SK-N-SH (cell line): ENCODE measurements at regions not wholly inside any gene's neighbourhood (a gene's known extent, or its start where the extent isn't known, plus 50 kb on each side); places are given as distances from the start of the nearest gene placed in this dataset.

ENCODE experiments used
- CTCF ChIA-PET: fragments of 300-600, 350-600 bp; formaldehyde crosslinking; extraction: SDS; loops from one replicate; lab custom pipeline; 2021; lab: Yijun Ruan, JAX
- POLR2A ChIA-PET: fragments of 350-600 bp; sonication (Branson Sonifier 250); formaldehyde crosslinking; extraction: SDS; loops from one replicate; lab custom pipeline; 2020; ENCODE audit warnings: antibody characterized with exemption, inconsistent platforms; lab: Yijun Ruan, JAX
- DNase-seq: peaks from one replicate; pipeline ENCODE4 v3.0.0; 2012
- H2AFZ ChIP-seq: fragments of 200-600 bp; sonication (generic); 2 replicates; pipeline ENCODE4 v1.8.1; 2016; ENCODE audit warnings: antibody characterized with exemption, mild to moderate bottlenecking, low read depth
- H3F3A ChIP-seq: fragments of 200-600 bp; sonication (generic); replicated peaks from 2 replicates; pipeline ENCODE3; 2016; ENCODE audit warnings: antibody characterized with exemption, mild to moderate bottlenecking; ENCODE audit not compliant: insufficient read depth
- H3K27ac ChIP-seq, 2 experiments: fragments of 200-500 bp in 1 of 2; fragments of 200-600 bp in 1 of 2; sonication (Bioruptor generic) in 1 of 2; sonication (generic), shearing (Covaris generic) in 1 of 2; 2 replicates each; pipeline versions ENCODE4 v1.5.1 to v1.6.1; 2014 to 2016; ENCODE audit warnings: low read depth in 2 of 2, inconsistent platforms in 1 of 2, low read length in 1 of 2, mild to moderate bottlenecking in 1 of 2, mixed read lengths in 1 of 2
- H3K27me3 ChIP-seq: fragments of 200-600 bp; sonication (generic), shearing (Covaris generic); 2 replicates; pipeline ENCODE4 v1.6.1; 2016; ENCODE audit warnings: mixed run types; ENCODE audit not compliant: insufficient read depth
- H3K36me3 ChIP-seq, 2 experiments: fragments of 200-500 bp in 1 of 2; fragments of 200-600 bp in 1 of 2; sonication (Bioruptor generic) in 1 of 2; sonication (generic) in 1 of 2; replicated peaks in 1 of 2; 2 replicates each; pipeline versions ENCODE3 to v1.5.1; 2014 to 2016; ENCODE audit warnings: low read length in 1 of 2, mild to moderate bottlenecking in 1 of 2; ENCODE audit not compliant: insufficient read depth in 2 of 2, control insufficient read depth in 1 of 2
- H3K4me1 ChIP-seq, 2 experiments: fragments of 200-500 bp in 1 of 2; fragments of 200-600 bp in 1 of 2; sonication (Bioruptor generic) in 1 of 2; sonication (generic), shearing (Covaris generic) in 1 of 2; 2 replicates each; pipeline versions ENCODE4 v1.5.1 to v1.6.1; 2014 to 2016; ENCODE audit warnings: low read depth in 1 of 2, low read length in 1 of 2, mixed run types in 1 of 2; ENCODE audit not compliant: insufficient read depth in 2 of 2, control insufficient read depth in 1 of 2
- H3K4me2 ChIP-seq: fragments of 200-600 bp; sonication (generic), shearing (Covaris generic); 2 replicates; pipeline ENCODE4 v1.6.1; 2017; ENCODE audit warnings: mixed run types
- H3K4me3 ChIP-seq, 2 experiments: fragments of 200-500 bp in 1 of 2; fragments of 200-600 bp in 1 of 2; sonication (Bioruptor generic) in 1 of 2; sonication (generic), shearing (Covaris generic) in 1 of 2; 2 replicates each; pipeline versions ENCODE4 v1.5.1 to v1.8.1; 2014 to 2016; ENCODE audit warnings: low read depth in 2 of 2, inconsistent platforms in 1 of 2, low read length in 1 of 2, mild to moderate bottlenecking in 1 of 2, mixed read lengths in 1 of 2, moderate library complexity in 1 of 2
- H3K79me2 ChIP-seq: fragments of 200-600 bp; sonication (generic); 2 replicates; pipeline ENCODE4 v1.8.1; 2017; ENCODE audit warnings: mild to moderate bottlenecking; ENCODE audit not compliant: insufficient read depth
- H3K9ac ChIP-seq: fragments of 200-600 bp; sonication (generic); 2 replicates; pipeline ENCODE4 v1.6.1; 2017; ENCODE audit warnings: mixed run types
- H3K9me2 ChIP-seq: fragments of 200-600 bp; sonication (generic); 2 replicates; pipeline ENCODE4 v1.6.1; 2017; ENCODE audit warnings: mixed run types
- H3K9me3 ChIP-seq: fragments of 200-600 bp; sonication (generic); 2 replicates; pipeline ENCODE4 v1.6.1; 2017; ENCODE audit warnings: mixed run types, mild to moderate bottlenecking, moderate library complexity
- H4K20me1 ChIP-seq: fragments of 200-600 bp; sonication (generic); 2 replicates; pipeline ENCODE4 v1.6.1; 2017; ENCODE audit warnings: mild to moderate bottlenecking, mixed run types; ENCODE audit not compliant: insufficient read depth
- ELF1 ChIP-seq: IDR thresholded peaks from 2 replicates; pipeline ENCODE4 v1.4.0; 2012
- FOSL2 ChIP-seq: IDR thresholded peaks from 2 replicates; pipeline ENCODE4 v1.4.0; 2012; ENCODE audit warnings: low read depth, mild to moderate bottlenecking, moderate library complexity, borderline replicate concordance
- FOXM1 ChIP-seq: IDR thresholded peaks from 2 replicates; pipeline ENCODE4 v1.4.0; 2012; ENCODE audit warnings: low read depth, mild to moderate bottlenecking
- GATA2 ChIP-seq: sonication (generic); formaldehyde crosslinking; IDR thresholded peaks from 2 replicates; pipeline ENCODE4 v1.5.0; 2020; ENCODE audit warnings: mild to moderate bottlenecking, missing genetic modification reagents
- IRF3 ChIP-seq: fragments of 150-350 bp; IDR thresholded peaks from 2 replicates; pipeline ENCODE4 v1.6.1; 2016; ENCODE audit warnings: mild to moderate bottlenecking, low read depth, low read length
- MAX ChIP-seq: IDR thresholded peaks from 2 replicates; pipeline ENCODE4 v1.4.0; 2012; ENCODE audit warnings: low read depth
- MEF2A ChIP-seq: IDR thresholded peaks from 2 replicates; pipeline ENCODE4 v1.4.0; 2012; ENCODE audit warnings: low read depth, borderline replicate concordance
- NFIC ChIP-seq: IDR thresholded peaks from 2 replicates; pipeline ENCODE4 v1.4.0; 2012; ENCODE audit warnings: borderline replicate concordance
- REST ChIP-seq: IDR thresholded peaks from 2 replicates; pipeline ENCODE4 v1.6.1; 2012; ENCODE audit warnings: mild to moderate bottlenecking, low read depth, low read length, moderate library complexity
- SMC3 ChIP-seq: IDR thresholded peaks from 2 replicates; pipeline ENCODE4 v1.6.1; 2012; ENCODE audit warnings: low read depth, low read length, improper control_type of control experiment
- TCF12 ChIP-seq: IDR thresholded peaks from 2 replicates; pipeline ENCODE4 v1.4.0; 2012
- ZBTB33 ChIP-seq: IDR thresholded peaks from 2 replicates; pipeline ENCODE4 v1.4.0; 2012; ENCODE audit warnings: low read depth, borderline replicate concordance
- WGBS: methylation state at CpG from one replicate; pipeline ENCODE4 v1.1.6; 2017; ENCODE audit warnings: low lambda C conversion rate; 5-methylcytosine and 5-hydroxymethylcytosine counted together
- TF ChIP-seq, protein P1 (sequence below): IDR thresholded peaks from 2 replicates; pipeline ENCODE4 v1.4.0; 2012; ENCODE audit warnings: low read depth, borderline replicate concordance

DNA sequence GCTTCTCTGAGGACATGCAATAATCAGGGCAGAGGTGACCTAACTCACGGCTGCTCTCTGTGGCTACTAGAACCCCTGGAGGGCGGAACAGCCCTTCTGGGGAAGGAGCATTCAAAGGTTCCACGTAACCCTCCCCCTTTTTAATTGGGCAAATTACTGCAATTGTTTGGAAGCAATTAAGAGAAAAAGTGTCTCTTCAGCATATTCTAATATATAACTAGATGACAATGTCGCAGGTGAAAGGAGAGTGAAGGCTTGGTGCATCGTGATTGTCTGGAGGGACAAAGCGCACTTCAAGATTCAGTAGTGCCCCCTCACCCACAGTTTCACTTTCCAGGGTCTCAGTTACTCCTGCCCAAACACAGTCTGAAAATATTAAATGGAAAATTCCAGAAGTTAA, 720.8 kb downstream of the DCDC2C start:
- CTCF ChIA-PET = no interaction called here
- H3K27me3 ChIP-seq = no peaks in the 10 kb centered on the region
- TF ChIP-seq FOXM1 (no peak), SMC3 (no peak), REST (no peak), TCF12 (no peak), IRF3 (no peak), GATA2 (CRISPR knock-in tag) (no peak), MAX (no peak), ELF1 (no peak), ZBTB33 (no peak), MEF2A (no peak), NFIC (no peak), FOSL2 (no peak)
- TF ChIP-seq, protein P1, sequence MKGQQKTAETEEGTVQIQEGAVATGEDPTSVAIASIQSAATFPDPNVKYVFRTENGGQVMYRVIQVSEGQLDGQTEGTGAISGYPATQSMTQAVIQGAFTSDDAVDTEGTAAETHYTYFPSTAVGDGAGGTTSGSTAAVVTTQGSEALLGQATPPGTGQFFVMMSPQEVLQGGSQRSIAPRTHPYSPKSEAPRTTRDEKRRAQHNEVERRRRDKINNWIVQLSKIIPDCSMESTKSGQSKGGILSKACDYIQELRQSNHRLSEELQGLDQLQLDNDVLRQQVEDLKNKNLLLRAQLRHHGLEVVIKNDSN = no peak
- H3K9ac ChIP-seq = no peak overlapping the region
- no peaks in the 10 kb centered on the region for H3K9me3 ChIP-seq
- H3F3A ChIP-seq = no peaks in the 10 kb centered on the region
- no peak overlapping the region for H2AFZ ChIP-seq
- H3K4me3 ChIP-seq = no peak overlapping the region
- H3K27ac ChIP-seq = no peak overlapping the region
- no peaks in the 10 kb centered on the region for H3K79me2 ChIP-seq
- no peak overlapping the region for H3K4me2 ChIP-seq
- WGBS = 28% methylated on average over 6 of the region's 6 CpGs
- H3K4me1 ChIP-seq = no peaks in the 10 kb centered on the region
- H3K9me2 ChIP-seq = no peaks in the 10 kb centered on the region
- no peaks in the 10 kb centered on the region for H4K20me1 ChIP-seq
- DNase-seq = no peak
- POLR2A ChIA-PET = no interaction called here
- H3K36me3 ChIP-seq = no peaks in the 10 kb centered on the region
